ENCODE measurements at regions not wholly inside any gene's neighbourhood (a gene's known extent, or its start where the extent isn't known, plus 50 kb on each side); places are given as distances from the start of the nearest gene placed in this dataset.

DNA sequence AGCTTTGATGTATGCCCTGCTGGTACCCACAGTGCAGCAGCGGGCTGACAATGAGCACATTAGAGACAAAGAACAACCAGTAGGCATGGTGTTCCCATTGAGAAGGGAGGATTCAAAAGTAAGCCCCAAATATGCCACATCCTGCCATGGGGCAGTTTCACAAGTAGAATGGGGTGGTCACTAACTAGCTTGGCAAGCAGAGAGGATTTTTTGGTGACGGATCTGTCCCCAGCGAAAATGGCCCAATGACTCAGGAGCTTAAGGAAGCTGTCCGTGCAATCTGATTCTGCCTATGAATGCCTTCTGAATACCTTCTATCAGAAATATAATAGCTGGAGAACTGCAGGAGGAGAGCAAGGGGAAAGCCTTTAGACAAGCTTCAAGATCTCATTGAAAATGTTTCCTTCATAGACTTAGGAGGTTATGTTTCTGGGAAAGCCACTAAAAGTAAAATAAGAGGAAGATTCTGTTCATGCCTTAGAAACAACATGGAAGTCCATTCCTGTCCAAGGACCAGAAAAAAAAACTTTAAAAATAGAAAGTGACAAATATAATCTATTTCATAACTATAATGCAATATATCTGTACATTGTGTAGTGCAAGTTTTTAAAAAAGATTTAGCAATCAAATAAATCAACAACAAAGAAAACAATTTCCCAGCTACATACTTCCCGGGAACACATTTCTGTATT lies 117.5 kb upstream of the SLC14A2 start:
- Histone ChIP-seq H3K9me3 (ENCODE audit: control extremely low read depth in 1 of 5, control insufficient read depth in 4 of 5, insufficient read depth in 2 of 5, low read depth in 1 of 5, low read length in 4 of 5) (no peaks in the 10 kb centered on the region), H3K27me3 (replicated peaks in 2 of 5; ENCODE audit: control insufficient read depth in 4 of 5, insufficient read depth in 5 of 5, low read length in 4 of 5) (no peaks in the 10 kb centered on the region), H3K4me3 (ENCODE audit: control insufficient read depth in 1 of 7, extremely low read depth in 1 of 7, insufficient read depth in 4 of 7, low read depth in 2 of 7, low read length in 6 of 7) (no peak overlapping the region), H3K4me1 (ENCODE audit: control extremely low read depth in 1 of 4, control insufficient read depth in 4 of 4, insufficient read depth in 4 of 4, low read length in 3 of 4) (no peaks in the 10 kb centered on the region), H3K27ac (ENCODE audit: insufficient read depth in 1 of 2, low read depth in 1 of 2, low read length in 2 of 2, poor library complexity in 1 of 2, severe bottlenecking in 2 of 2) (no peak overlapping the region), H3K36me3 (ENCODE audit: control insufficient read depth in 4 of 4, insufficient read depth in 4 of 4, low read length in 3 of 4) (no peaks in the 10 kb centered on the region)
- POLR2A ChIA-PET, result no interaction called here
- whole genome bisulfite sequencing (ENCODE audit: insufficient coverage), result 89% methylated on average over 5 of the region's 5 CpGs
- no peak for DNase-seq
- CTCF ChIA-PET, result no interaction called here

DNA sequence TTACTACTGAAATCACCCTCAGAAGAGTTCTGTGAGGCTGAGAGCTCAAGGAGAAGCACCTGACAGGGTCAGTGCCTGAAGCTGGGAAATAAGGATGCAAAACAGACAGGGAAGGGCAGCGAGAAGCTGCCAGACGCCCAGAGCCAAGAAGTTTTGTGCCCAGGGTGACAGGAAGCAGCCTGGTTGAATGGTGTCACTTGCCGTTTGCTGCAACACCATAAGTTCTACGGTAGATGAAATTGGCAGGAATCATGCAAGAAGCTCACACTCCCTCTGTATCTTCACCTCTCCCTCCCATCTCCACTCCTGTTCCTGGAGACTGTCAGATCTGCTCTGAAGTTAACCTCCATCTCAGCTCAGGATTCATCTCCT lies 117.0 kb upstream of the SLC14A2 start:
- Histone ChIP-seq H3K27ac (ENCODE audit: insufficient read depth in 1 of 2, low read depth in 1 of 2, low read length in 2 of 2, poor library complexity in 1 of 2, severe bottlenecking in 2 of 2) (no peak overlapping the region), H3K27me3 (replicated peaks in 2 of 5; ENCODE audit: control insufficient read depth in 4 of 5, insufficient read depth in 5 of 5, low read length in 4 of 5) (no peaks in the 10 kb centered on the region), H3K4me3 (ENCODE audit: control insufficient read depth in 1 of 7, extremely low read depth in 1 of 7, insufficient read depth in 4 of 7, low read depth in 2 of 7, low read length in 6 of 7) (no peak overlapping the region), H3K36me3 (ENCODE audit: control insufficient read depth in 4 of 4, insufficient read depth in 4 of 4, low read length in 3 of 4) (no peaks in the 10 kb centered on the region), H3K4me1 (ENCODE audit: control extremely low read depth in 1 of 4, control insufficient read depth in 4 of 4, insufficient read depth in 4 of 4, low read length in 3 of 4) (no peaks in the 10 kb centered on the region), H3K9me3 (ENCODE audit: control extremely low read depth in 1 of 5, control insufficient read depth in 4 of 5, insufficient read depth in 2 of 5, low read depth in 1 of 5, low read length in 4 of 5) (no peaks in the 10 kb centered on the region)
- no peak for DNase-seq
- ChIA-PET CTCF (no interaction called here), POLR2A (no interaction called here)
- WGBS (ENCODE audit: insufficient coverage), result 87% methylated on average over 3 of the region's 4 CpGs

- Histone ChIP-seq H3K9me3 (ENCODE audit: control extremely low read depth in 1 of 5, control insufficient read depth in 4 of 5, insufficient read depth in 2 of 5, low read depth in 1 of 5, low read length in 4 of 5) (no peaks in the 10 kb centered on the region), H3K4me1 (ENCODE audit: control extremely low read depth in 1 of 4, control insufficient read depth in 4 of 4, insufficient read depth in 4 of 4, low read length in 3 of 4) (peaks cover 0 to under 1% (median 0%) of the 10 kb centered on the region in 4 experiments), H3K4me3 (ENCODE audit: control insufficient read depth in 1 of 7, extremely low read depth in 1 of 7, insufficient read depth in 4 of 7, low read depth in 2 of 7, low read length in 6 of 7) (no peak overlapping the region), H3K27me3 (replicated peaks in 2 of 5; ENCODE audit: control insufficient read depth in 4 of 5, insufficient read depth in 5 of 5, low read length in 4 of 5) (no peaks in the 10 kb centered on the region), H3K36me3 (ENCODE audit: control insufficient read depth in 4 of 4, insufficient read depth in 4 of 4, low read length in 3 of 4) (no peaks in the 10 kb centered on the region), H3K27ac (ENCODE audit: insufficient read depth in 1 of 2, low read depth in 1 of 2, low read length in 2 of 2, poor library complexity in 1 of 2, severe bottlenecking in 2 of 2) (no peak overlapping the region)
- DNase-seq, result no peak
- ChIA-PET CTCF (interaction anchor here (0.8 kb wide), 1 partner anchor 91 kb away, joined by 3 read pairs; no protein-coding TSS in a partner anchor), POLR2A (no interaction called here)
- 88% methylated on average over 3 of the region's 3 CpGs for WGBS (ENCODE audit: insufficient coverage)
Measured at GRCh38 chr18:45503990-45504389, 111.3 kb upstream of the SLC14A2 start.

DNA sequence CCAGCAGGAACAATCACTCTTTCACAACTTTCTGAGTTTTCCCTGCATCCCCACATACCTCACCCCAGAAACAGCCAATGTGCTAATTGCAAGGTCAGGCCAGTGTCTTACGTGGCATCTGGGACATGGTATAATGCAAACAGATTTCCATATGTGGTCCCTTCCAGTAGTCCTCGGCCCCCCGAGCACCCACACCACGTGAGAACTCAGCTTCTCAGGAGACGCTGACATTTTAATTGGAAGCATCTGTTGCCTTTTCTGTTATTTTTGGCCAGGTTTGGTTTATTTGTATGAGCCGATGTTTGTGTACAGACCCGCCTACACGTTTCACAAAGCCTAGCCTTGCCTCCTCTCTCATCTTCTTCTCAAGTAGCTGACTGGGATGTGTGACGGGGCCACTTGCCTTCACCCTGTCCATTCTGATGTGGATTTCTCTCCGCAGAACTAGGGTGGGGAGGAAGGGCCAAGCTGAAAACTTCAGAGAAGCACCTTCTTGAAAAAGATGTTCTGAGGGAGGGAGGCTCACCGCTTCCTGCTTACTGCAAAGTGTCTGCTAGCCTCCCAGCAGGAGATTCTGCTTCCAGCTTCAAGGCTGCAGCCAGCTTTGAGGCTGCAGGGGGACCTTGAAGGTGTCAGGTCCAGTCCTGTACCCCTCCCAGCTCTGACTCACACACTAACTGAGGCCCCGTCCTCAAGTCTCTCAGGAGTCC lies 109.6 kb upstream of the SLC14A2 start:
- Histone ChIP-seq H3K4me3 (ENCODE audit: control insufficient read depth in 1 of 7, extremely low read depth in 1 of 7, insufficient read depth in 4 of 7, low read depth in 2 of 7, low read length in 6 of 7) (no peak overlapping the region), H3K36me3 (ENCODE audit: control insufficient read depth in 4 of 4, insufficient read depth in 4 of 4, low read length in 3 of 4) (no peaks in the 10 kb centered on the region), H3K27ac (ENCODE audit: insufficient read depth in 1 of 2, low read depth in 1 of 2, low read length in 2 of 2, poor library complexity in 1 of 2, severe bottlenecking in 2 of 2) (no peak overlapping the region), H3K4me1 (ENCODE audit: control extremely low read depth in 1 of 4, control insufficient read depth in 4 of 4, insufficient read depth in 4 of 4, low read length in 3 of 4) (peaks cover 0 to 10% (median 0%) of the 10 kb centered on the region in 4 experiments), H3K9me3 (ENCODE audit: control extremely low read depth in 1 of 5, control insufficient read depth in 4 of 5, insufficient read depth in 2 of 5, low read depth in 1 of 5, low read length in 4 of 5) (no peaks in the 10 kb centered on the region), H3K27me3 (replicated peaks in 2 of 5; ENCODE audit: control insufficient read depth in 4 of 5, insufficient read depth in 5 of 5, low read length in 4 of 5) (no peaks in the 10 kb centered on the region)
- POLR2A ChIA-PET, result no interaction called here
- 88% methylated on average over 7 of the region's 12 CpGs for WGBS (ENCODE audit: insufficient coverage)
- no peak for DNase-seq
- CTCF ChIA-PET, result no interaction called here

DNA sequence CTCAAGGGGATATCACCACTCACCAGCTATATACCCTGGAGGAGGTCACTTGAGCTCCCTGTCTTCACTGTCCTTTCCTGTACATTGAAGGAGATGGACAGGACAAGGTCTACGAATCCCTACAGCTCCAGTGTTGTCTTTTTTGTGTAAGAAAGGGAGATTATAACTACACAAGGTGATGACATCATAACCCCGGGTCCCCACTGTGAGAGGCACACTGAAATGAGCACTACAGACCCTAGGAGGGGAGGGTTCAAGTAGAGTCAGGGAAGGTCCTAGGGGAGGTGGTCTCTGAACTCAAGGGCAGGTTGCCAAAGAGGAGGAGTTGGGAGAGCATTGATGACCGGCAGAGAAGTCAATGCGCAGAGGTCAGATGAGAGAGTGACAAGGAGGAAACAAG lies 108.3 kb upstream of the SLC14A2 start:
- Histone ChIP-seq H3K4me1 (ENCODE audit: control extremely low read depth in 1 of 4, control insufficient read depth in 4 of 4, insufficient read depth in 4 of 4, low read length in 3 of 4) (peaks cover 0 to 10% (median 0%) of the 10 kb centered on the region in 4 experiments), H3K27me3 (replicated peaks in 2 of 5; ENCODE audit: control insufficient read depth in 4 of 5, insufficient read depth in 5 of 5, low read length in 4 of 5) (no peaks in the 10 kb centered on the region), H3K27ac (ENCODE audit: insufficient read depth in 1 of 2, low read depth in 1 of 2, low read length in 2 of 2, poor library complexity in 1 of 2, severe bottlenecking in 2 of 2) (no peak overlapping the region), H3K36me3 (ENCODE audit: control insufficient read depth in 4 of 4, insufficient read depth in 4 of 4, low read length in 3 of 4) (no peaks in the 10 kb centered on the region), H3K9me3 (ENCODE audit: control extremely low read depth in 1 of 5, control insufficient read depth in 4 of 5, insufficient read depth in 2 of 5, low read depth in 1 of 5, low read length in 4 of 5) (no peaks in the 10 kb centered on the region), H3K4me3 (ENCODE audit: control insufficient read depth in 1 of 7, extremely low read depth in 1 of 7, insufficient read depth in 4 of 7, low read depth in 2 of 7, low read length in 6 of 7) (no peak overlapping the region)
- no peak for DNase-seq
- POLR2A ChIA-PET, result no interaction called here
- CTCF ChIA-PET, result interaction anchor here (1.5 kb wide), 1 partner anchor 118 kb away, joined by 3 read pairs; no protein-coding TSS in a partner anchor
- 97% methylated on average over 4 of the region's 4 CpGs for WGBS (ENCODE audit: insufficient coverage)

DNA sequence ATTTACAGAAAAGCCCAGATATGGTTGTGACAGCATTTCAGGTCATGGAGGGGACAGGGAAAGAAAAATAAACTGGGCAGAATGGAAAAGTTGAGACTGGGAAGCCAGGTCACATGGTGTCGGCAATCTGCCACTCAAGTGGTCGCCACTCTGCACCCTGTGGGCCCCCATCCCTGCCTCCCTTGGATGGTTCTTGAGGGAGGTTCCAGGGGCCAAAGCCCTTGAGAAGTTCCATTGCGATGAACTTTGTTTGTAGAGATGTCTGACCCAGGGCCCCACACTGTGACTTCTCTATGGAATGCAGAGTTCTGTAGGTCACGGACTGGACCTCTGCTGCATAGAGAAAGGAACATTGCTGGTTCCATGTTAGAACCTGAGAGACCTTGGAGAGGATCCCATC lies 105.7 kb upstream of the SLC14A2 start:
- POLR2A ChIA-PET, result no interaction called here
- no peak overlapping the region for H3K27ac ChIP-seq (ENCODE audit: insufficient read depth in 1 of 2, low read depth in 1 of 2, low read length in 2 of 2, poor library complexity in 1 of 2, severe bottlenecking in 2 of 2)
- CTCF ChIA-PET, result no interaction called here
- peaks cover 0 to 5% (median 2%) of the 10 kb centered on the region in 5 experiments for H3K9me3 ChIP-seq (ENCODE audit: control extremely low read depth in 1 of 5, control insufficient read depth in 4 of 5, insufficient read depth in 2 of 5, low read depth in 1 of 5, low read length in 4 of 5)
- DNase-seq, result no peak
- peaks cover 0 to 10% (median 0%) of the 10 kb centered on the region in 4 experiments for H3K4me1 ChIP-seq (ENCODE audit: control extremely low read depth in 1 of 4, control insufficient read depth in 4 of 4, insufficient read depth in 4 of 4, low read length in 3 of 4)
- H3K27me3 ChIP-seq (replicated peaks in 2 of 5; ENCODE audit: control insufficient read depth in 4 of 5, insufficient read depth in 5 of 5, low read length in 4 of 5), result no peaks in the 10 kb centered on the region
- WGBS (ENCODE audit: insufficient coverage), result 70% methylated on average over 4 of the region's 4 CpGs
- no peaks in the 10 kb centered on the region for H3K36me3 ChIP-seq (ENCODE audit: control insufficient read depth in 4 of 4, insufficient read depth in 4 of 4, low read length in 3 of 4)
- no peak overlapping the region for H3K4me3 ChIP-seq (ENCODE audit: control insufficient read depth in 1 of 7, extremely low read depth in 1 of 7, insufficient read depth in 4 of 7, low read depth in 2 of 7, low read length in 6 of 7)

GRCh38 chr18:45510656-45511055 lies 104.6 kb upstream of the SLC14A2 start:
- H3K4me1 ChIP-seq (ENCODE audit: control extremely low read depth in 1 of 4, control insufficient read depth in 4 of 4, insufficient read depth in 4 of 4, low read length in 3 of 4), result peaks cover 0 to 10% (median 0%) of the 10 kb centered on the region in 4 experiments
- H3K27ac ChIP-seq (ENCODE audit: insufficient read depth in 1 of 2, low read depth in 1 of 2, low read length in 2 of 2, poor library complexity in 1 of 2, severe bottlenecking in 2 of 2), result no peak overlapping the region
- H3K9me3 ChIP-seq (ENCODE audit: control extremely low read depth in 1 of 5, control insufficient read depth in 4 of 5, insufficient read depth in 2 of 5, low read depth in 1 of 5, low read length in 4 of 5), result peaks cover 0 to 5% (median 2%) of the 10 kb centered on the region in 5 experiments
- CTCF ChIA-PET, result no interaction called here
- H3K36me3 ChIP-seq (ENCODE audit: control insufficient read depth in 4 of 4, insufficient read depth in 4 of 4, low read length in 3 of 4), result no peaks in the 10 kb centered on the region
- H3K4me3 ChIP-seq (ENCODE audit: control insufficient read depth in 1 of 7, extremely low read depth in 1 of 7, insufficient read depth in 4 of 7, low read depth in 2 of 7, low read length in 6 of 7), result no peak overlapping the region
- POLR2A ChIA-PET, result no interaction called here
- DNase-seq, result no peak
- 100% methylated on average over 2 of the region's 3 CpGs for WGBS (ENCODE audit: insufficient coverage)
- no peaks in the 10 kb centered on the region for H3K27me3 ChIP-seq (replicated peaks in 2 of 5; ENCODE audit: control insufficient read depth in 4 of 5, insufficient read depth in 5 of 5, low read length in 4 of 5)
